Right kidney (tissue), 1 donor: ENCODE measurements at regions not wholly inside any gene's neighbourhood (a gene's known extent, or its start where the extent isn't known, plus 50 kb on each side); places are given as distances from the start of the nearest gene placed in this dataset.
"Not testable (repeated sequence)": the region's sequence is repeated elsewhere in the genome, so short reads cannot be mapped to it uniquely, and the experiment has no call there.

ENCODE experiments used
- DNase-seq: peaks from one replicate; pipeline ENCODE4 v3.0.0-alpha.2; 2016

DNA sequence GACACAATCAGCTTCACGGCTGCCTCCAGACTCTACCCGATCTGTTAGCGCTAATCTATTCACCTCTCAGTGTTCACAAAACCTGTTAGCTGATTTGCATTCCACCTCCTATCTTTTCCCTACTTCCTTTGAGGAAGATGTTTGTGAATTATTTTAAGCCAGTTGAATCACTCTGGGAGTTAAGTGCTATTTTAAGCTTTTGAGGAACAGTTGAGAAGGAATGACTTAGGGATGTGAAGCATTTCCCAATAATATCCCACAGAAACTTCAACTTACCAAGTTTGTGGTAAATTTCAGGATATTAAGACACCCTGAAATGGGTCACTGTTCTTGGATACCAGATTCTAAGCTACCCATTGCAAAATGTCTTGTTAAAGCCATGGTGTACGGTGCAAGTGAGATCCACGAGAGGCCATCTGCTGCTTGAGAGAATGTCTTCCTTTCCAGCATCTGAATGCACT, 145.2 kb upstream of the CITED2 start:
- no peak for DNase-seq

DNA sequence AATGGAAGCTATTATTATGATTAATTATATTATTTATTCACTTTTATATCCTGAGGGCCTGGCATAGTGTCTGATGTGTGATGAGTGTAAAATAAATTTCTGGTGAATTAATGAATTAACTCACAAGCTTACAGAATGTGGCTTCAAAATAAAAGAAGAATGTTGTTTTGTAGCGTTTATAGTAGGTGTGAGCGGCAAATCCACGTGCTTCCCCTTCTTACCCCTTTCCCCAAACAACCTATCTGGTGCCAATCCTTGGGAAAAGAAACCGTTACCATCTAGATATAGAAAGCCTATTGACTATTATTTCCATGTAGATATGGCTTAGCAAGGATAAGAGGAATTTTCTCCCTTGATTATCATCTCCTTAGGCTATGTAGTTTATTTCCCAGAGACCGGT, 144.6 kb upstream of the CITED2 start:
- no peak for DNase-seq

DNA sequence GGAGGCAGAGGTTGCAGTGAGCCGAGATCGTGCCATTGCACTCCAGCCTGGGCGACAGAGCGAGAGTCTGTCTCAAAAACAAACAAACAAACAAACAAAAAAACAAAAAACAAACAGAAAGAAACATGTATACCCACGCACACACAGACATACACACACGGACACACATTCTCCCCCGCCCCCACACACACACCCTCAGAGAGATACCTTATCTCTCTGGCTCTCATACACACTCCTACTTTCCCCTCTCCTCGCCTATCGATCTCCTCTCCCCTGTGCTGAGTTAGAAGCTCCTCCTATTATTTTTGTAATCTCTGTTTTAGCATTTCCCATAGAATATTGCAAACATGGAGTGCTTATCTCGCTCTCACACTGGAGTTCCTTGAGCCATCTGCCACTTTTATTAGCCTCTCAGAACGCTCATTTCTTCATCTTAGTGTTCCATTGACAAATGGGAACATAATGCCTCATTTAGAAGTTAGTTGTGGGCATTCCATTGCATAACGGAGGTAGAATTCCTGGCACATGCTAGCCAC, 144.2 kb upstream of the CITED2 start:
- no peak for DNase-seq

DNA sequence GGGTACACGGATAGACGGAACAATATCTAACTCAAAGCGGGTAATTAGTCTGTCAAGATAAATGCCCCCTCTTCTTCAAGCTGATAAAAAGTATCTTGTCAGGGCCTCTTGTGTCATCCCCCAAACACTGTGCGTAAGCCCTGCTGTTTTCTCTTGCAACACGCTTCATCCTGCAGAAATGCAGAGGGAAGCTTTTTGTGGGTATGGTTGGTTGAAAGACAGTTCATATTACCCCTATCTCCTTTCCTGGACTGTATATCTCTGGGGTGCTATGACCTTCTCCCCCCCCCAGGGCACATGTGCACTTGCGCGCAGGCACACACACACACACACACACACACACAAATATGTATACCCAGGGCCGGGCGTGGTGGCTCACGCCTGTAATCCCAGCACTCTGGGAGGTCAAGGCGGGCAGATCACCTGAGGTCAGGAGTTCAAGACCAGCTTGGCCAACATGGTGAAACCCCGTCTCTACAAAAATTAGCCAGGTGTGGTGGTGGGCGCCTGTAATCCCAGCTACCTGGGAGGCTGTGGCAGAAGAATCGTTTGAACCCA, 143.6 kb upstream of the CITED2 start:
- not testable (repeated sequence) for DNase-seq

DNA sequence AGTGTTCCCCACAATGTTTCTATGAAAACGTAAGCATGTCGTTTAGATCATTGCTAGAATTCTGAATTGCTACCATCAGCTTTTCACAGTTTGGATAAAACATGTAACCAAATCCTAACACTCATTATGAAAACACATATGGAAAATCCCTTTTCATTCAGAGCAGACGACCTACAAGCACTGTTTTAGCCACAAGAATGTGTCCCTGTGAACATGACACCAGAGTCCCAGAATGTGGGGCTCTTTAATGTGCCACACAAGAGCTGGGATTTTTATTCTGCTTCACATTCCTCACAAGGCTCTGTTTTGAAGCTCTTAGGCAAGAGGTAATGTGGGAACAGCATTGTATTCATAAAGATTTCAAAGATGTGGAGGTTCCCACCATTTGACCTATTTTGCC, 141.1 kb upstream of the CITED2 start:
- DNase-seq: no peak

DNA sequence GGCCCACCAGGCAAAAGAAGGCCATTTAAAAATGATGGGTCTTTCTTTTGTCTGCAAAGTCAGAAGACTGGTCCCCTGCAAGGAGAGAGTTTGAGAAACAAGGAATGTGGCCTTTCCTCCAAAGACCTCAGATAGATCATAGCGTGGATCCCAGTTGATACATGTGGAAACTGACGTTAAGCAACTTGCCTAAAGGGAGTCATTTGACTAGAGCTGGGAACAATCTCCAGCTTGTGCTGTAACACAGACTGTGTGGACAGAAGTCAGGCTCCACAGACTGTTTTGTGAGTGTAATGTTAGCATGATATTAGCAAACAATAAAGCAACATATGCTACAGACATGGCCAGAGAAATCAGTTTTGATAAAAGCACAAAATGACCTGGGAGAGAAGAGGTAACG, 140.4 kb upstream of the CITED2 start:
- DNase-seq: no peak

DNA sequence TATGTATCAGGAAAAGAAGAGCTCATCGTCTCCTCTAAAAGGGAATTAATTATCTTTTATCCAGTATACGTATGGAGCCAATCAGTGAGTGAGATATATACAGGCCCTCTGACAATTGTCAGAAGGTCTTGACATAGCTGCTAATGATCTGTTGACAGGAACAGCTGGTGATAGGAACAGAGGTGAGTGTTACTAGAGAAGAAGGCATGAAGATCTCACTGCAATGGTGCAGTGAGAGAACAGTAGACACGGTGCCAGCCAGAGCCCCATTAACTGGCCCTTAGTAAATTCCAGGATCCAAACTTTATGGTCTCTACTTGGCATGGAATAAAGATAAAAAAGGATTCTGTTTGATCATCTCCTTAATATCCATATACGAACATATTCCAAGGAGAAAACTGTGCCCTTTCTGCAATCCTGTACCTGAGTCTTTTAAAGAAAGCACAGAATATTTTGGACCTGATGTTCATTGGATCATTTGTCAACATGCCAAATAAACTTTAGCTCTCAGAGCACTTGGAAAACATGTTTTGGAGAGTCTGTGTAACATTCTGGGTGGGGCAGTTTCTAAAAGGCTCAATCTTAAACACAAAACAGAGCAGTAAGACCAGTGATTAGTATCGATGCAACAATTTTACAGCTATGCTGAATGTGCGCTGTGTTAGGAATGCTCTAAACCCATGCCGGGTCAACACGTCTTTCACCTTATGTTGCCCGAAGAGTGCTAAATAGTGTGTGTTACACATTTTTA, 135.8 kb upstream of the CITED2 start:
- no peak for DNase-seq

DNA sequence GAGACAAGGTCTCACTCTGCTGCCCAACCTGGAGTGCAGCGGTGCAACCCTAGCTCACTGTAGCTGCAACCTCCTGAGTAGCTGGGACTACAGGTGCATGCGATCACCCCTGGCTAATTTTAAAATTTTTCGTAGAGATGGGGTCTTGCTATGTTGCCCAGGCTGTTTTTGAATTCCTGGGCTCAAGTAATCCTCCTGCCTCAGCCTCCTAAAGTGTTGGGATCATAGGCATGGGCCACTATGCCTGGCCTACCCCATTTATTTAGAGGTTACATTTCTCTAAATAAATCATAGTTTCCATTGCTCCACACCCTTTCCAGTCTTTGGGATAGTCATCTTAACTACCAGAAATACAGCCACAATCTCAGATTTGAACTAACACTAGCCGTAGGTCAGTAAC, 134.7 kb upstream of the CITED2 start:
- no peak for DNase-seq

DNA sequence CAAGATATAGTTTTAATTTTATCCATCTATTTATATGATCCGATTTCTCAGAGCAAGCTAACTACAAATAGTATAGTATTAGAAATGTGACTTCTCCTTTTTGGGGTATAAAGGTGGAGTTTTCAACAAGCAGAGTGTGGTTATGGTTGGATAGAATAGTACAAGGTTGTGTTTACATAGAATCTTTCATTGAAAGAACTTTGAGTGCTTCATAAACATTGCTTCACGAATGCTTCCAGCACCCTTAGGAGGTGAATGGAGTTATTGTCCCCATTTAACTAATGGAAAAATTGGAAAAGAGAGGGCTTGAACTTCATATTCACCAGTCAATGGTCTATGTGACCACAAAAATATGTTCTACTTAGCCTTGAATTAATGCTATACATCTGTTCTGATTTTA, 134.1 kb upstream of the CITED2 start:
- DNase-seq: no peak

DNA sequence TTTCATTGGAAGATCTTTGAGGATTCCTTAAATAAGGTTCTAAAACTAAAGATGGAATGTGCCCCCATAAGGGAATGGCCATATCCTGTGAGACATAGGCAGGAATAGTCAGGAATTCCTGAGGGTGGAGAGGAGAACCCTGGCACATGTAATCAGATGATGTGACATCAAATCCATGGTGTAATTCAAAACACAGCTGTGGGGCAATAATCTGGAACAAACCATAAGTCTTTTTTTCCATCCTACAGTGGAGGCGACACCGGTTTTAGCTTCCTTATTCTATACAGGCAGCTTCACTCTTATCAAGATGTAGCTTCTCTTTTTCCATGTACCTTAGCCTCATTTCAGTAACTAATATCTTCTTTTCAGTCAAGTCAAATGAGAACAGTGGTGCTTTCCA, 133.6 kb upstream of the CITED2 start:
- no peak for DNase-seq

DNA sequence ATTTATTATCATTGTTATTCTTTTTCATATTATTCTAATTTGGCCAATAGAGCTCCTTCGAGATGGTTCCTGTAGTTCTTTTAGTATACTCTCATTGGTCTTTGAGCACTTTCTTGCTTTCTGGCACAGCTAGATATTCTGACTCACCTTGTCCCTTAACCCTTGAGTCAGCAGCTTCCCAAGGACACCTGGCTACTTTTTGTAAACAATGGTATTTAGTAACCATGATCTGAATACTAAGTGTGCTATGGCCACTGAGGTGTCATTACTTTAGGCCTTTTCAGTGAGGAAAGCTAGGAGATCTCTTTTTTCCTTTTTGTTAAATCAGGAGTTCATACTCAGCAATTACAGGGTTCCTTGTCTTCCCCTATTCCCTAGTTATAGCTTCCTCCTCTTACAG, 126.5 kb upstream of the CITED2 start:
- DNase-seq: no peak

DNA sequence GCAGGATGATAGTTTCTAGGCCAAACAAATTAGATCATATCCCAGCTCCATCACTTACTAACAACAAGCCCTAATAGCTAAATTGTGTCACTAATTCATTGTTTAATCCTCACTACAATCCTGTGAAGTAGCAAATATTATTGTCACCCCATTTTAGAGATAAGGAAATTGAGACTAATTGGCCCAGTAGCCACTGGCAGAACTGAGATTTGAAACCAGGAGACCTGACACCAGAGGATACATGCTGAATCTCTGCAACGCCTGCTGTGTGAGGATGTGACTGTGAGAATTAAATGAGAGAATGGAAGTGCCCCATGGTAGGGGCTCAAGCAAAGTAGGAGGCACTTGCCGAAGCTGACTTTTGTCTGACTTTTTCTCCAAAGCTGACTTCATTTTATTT, 124.3 kb upstream of the CITED2 start:
- no peak for DNase-seq

DNA sequence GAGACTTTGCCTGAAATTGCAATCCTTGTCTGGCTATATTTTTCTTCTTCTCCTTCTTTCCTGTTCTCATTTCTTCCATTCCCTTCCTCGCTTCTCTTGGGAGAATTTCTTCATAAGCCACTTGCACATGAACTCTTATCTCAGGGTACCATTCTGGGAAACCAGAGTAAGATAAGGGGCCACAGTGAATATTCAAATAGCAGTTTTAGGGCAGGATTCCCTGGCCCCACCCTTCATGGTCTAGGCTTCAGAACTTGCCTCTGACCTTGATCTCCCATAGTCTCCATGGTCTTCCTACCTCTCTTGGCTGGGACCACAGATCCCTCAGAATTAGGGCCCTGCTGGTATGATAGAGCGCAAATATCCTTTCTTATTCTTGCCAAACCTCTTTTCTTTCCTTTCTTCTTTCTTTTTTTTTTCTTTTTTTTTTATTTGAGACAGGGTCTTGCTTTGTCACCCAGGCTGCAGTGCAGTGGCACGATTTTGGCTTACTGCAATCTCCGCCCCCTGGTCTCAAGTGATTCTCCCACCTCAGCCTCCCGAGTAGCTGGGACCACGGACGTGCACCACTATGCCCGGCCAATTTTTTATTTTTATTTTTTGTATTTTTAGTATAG, 123.0 kb upstream of the CITED2 start:
- no peak for DNase-seq

DNA sequence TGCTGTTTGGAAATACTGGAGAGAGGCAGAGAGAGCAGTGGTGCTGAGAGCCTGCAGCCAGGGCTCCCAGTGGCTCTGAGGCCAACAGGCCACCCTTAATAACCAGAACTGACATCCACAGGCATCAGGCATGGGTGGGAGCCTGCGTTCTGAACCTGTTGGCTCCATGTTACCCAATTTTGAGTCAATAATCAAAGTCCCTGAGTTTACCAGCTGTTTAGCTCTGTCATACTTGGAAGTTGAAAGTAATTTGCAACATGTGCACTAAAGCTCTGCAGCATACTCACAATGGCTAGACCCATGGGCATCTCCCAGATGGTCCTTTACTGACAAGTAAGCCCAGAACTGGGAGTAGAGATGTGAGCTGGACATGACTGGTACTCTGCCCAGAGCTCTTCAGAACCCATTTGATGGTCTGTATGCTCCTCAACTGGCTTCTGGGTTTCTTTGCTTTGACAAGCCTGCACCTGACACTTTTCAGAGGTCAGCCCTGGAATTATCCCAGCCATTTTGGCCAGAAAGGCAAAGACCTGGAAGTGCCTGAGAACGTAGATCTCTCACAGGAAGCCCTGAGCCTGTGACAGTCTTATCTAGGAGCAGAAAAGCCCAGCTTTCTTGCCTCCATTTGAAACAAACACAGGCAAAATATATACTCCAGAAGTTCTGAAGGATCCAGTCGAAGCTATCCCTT, 122.4 kb upstream of the CITED2 start:
- DNase-seq: no peak

DNA sequence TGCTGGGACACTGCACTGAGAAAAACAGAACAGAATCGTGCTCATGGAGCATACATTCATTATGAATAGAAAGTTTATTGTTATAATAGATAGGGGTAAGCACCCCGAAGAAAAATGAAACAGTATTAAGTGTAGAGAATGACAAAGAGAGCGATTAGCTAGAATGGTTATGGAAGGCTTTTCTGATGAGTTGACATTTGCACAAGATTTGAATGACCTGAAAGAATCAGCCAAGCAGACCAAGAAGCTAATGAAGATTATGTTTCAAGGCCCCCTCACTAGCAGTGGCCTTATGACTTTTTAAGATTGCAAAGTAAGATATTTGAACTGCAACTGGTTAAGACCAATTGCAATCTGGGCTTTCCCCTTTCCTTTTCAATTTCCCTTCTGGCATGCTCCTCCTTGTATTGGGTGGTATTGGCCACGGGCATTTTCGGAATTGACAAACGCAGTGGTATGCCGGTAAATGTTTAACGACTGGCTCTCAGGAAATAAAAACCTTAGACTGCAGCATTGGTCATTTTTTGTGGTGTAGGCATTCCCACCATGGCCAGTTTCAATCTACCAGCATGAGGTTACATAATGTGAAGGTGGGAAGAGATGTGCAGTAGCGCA, 120.0 kb upstream of the CITED2 start:
- no peak for DNase-seq

DNA sequence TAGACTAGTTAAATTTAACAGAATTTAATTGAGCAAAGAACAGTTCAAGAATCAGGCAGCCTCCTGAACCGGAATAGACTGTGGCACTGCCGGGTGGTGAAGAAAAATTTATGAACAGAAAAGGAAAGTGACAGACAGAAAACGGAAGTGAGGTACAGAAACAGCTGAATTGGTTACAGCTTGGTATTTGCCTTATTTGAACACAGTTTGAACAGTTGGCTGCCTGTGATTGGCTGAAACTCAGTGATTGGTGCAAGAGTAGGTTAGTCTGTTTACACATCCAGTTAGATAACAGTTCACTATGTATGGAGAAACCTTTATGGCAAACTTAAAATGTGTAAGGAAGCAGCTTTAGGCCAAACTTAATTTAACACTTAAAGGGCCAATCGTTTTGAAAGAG, 116.0 kb upstream of the CITED2 start:
- no peak for DNase-seq

DNA sequence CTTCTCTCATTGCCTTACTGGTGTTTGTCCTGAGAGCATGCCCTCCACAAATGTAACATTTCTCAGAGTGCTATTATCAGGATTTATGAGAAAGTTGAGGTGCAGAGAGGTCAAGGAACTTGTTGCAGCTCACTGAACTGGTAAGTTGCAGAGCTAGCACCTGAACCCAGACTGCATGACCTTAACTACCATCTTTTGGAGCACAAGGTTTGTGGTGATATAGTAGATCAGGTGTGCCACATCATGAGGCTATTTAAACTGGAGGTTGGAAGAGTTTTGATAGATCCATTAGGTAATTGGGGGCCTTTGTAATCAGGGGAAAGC, 112.0 kb upstream of the CITED2 start:
- no peak for DNase-seq

DNA sequence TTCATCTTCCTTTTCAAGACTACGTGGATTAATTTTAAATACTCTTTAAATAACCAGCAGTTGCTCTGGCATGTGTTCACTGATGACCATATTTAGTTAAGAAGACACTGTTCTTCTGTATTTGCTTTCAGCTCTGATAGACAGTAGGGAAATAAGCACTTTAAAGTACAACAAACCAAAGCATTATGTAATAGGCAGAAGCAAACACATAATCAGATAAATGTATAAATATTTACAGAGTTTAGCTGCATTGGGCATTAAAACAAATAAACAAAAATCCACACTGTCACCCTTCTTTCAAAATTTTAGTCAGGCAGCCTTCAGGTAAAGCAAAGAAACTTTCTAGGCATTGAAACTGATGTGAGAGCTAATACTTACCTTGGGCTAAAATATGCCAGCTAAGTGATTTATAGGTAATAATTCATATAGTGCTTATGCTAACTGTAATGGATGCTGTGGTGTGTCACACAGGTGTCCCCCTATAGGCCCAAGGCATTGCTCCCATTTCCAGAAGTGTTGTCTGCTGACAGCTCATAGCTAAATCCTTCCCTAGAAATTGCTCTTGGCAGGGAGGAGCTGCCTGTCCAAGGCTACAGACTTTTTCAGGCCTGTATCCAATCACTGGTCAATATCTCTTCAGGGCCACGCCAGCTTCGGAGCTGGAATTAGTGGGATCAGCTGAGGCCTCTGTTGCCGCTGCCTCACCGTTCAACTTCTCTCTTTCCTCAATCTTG, 111.5 kb upstream of the CITED2 start:
- DNase-seq: peak; percentile 31

DNA sequence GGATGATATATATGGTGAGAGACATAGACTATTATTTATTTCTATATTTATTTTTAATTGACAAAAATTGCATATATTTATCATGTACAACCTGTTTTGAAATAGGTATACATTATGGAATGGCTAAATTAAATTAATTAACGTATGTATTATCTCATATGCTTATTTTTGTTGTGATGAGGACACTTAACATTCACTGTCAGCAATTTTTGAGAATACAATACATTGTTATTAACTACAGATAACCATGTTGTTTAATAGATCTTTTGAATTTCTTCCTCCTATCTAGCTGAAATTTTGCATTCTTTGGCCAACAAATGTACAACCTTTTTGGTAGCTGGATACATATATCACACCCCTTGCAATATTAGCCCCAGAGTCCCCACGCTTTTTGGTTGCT, 110.7 kb upstream of the CITED2 start:
- DNase-seq: no peak

DNA sequence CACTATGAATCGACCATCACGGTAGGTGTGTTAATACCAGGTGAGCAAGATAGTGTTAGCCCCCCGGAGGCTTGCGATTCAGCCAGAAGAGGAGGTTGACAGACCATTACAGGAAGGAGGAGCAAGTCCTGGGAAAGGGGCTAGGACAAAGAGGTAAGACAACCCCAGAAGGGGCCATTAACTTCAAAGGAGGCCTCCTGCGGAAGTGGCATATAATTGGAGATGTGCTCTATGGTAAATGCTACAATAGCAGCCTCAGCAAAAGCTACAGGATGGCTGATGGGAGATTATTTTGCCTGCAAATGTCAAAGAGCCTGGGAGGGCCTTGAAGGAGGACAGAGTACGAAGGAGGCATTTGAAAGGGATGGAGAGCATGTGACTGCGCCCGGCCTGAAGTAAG, 108.6 kb upstream of the CITED2 start:
- no peak for DNase-seq

DNA sequence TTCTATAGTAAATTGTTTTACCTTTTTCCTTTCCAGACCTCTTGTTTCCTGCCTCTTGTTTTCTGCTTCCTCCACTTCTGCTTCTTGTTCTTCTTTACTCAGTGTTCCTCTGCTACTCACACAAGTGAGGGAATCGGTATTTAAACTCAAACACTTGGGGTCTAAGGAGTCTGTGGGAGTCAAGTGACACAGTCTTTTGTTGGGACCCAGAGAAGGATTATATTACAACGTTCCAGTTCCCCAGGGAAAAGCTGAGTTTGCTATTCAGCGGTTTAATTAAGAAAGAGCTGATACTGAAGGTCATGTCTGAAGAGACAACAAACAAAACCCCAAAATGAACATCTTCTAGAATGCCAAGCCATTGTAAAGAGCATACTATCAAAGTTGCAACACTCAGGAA, 107.8 kb upstream of the CITED2 start:
- DNase-seq: no peak
